B cell (primary cell): ENCODE measurements at regions not wholly inside any gene's neighbourhood (a gene's known extent, or its start where the extent isn't known, plus 50 kb on each side); places are given as distances from the start of the nearest gene placed in this dataset.

ENCODE experiments used
- ATAC-seq: fragments of 200-7000 bp; cut with Tn5 transposase; one replicate; pipeline ENCODE4 v1.10.0; 2021; ENCODE audit warnings: low read depth, mild to moderate bottlenecking, moderate number of reproducible peaks, moderate library complexity
- CTCF ChIA-PET: fragments of 350-600 bp; sonication (Branson Sonifier 250); formaldehyde crosslinking; loops from one replicate; lab custom pipeline; 2021; ENCODE audit warnings: antibody characterized with exemption, inconsistent platforms; lab: Charles Lee
- POLR2A ChIA-PET: fragments of 350-600 bp; sonication (Branson Sonifier 250); formaldehyde crosslinking; loops from one replicate; lab custom pipeline; 2021; ENCODE audit warnings: antibody characterized with exemption; lab: Charles Lee
- DNase-seq: peaks from one replicate; pipeline ENCODE4 v3.0.0; 2013
- H2AFZ ChIP-seq: 2 replicates; pipeline ENCODE4 v1.6.1; 2012; ENCODE audit warnings: mild to moderate bottlenecking, low read depth, low read length; ENCODE audit not compliant: insufficient read depth, poor library complexity, severe bottlenecking
- H3K27ac ChIP-seq, 2 donors: 1 replicate in 1 of 2; 2 replicates in 1 of 2; pipeline ENCODE4 v1.5.1; 2012 to 2013; ENCODE audit warnings: low read length in 2 of 2, mild to moderate bottlenecking in 2 of 2, moderate library complexity in 1 of 2
- H3K27me3 ChIP-seq, 4 experiments: fragments of 200-600 bp in 1 of 4; sonication (generic) in 1 of 4; replicated peaks in 1 of 4; 1 replicate in 2 of 4; 2 replicates in 2 of 4; pipeline versions ENCODE4 v1.6.1 to v1.7.0; 2013 to 2016; ENCODE audit warnings: low read length in 3 of 4, mild to moderate bottlenecking in 2 of 4, mixed read lengths in 1 of 4, moderate library complexity in 1 of 4; ENCODE audit not compliant: insufficient read depth in 4 of 4, control insufficient read depth in 3 of 4; ENCODE audit errors: control extremely low read depth in 1 of 4
- H3K36me3 ChIP-seq, 2 experiments: replicated peaks in 1 of 2; 1 replicate in 1 of 2; 2 replicates in 1 of 2; pipeline versions ENCODE4 v1.6.1 to v1.7.1; 2013; ENCODE audit warnings: low read length in 1 of 2; ENCODE audit not compliant: insufficient read depth in 2 of 2, control insufficient read depth in 1 of 2; ENCODE audit errors: control extremely low read depth in 1 of 2, extremely low read depth in 1 of 2
- H3K4me1 ChIP-seq, 2 donors: fragments of 200-600 bp in 1 of 2; sonication (generic) in 1 of 2; 1 replicate in 1 of 2; 2 replicates in 1 of 2; pipeline versions ENCODE4 v1.5.1 to v1.6.1; 2013 to 2017; ENCODE audit warnings: low read length in 2 of 2; ENCODE audit not compliant: control insufficient read depth in 2 of 2, insufficient read depth in 2 of 2
- H3K4me2 ChIP-seq: replicated peaks from 2 replicates; pipeline ENCODE3; 2012; ENCODE audit warnings: mild to moderate bottlenecking, low read depth, low read length; ENCODE audit not compliant: poor library complexity, severe bottlenecking
- H3K4me3 ChIP-seq, 5 experiments: fragments of 200-600 bp in 1 of 5; sonication (generic) in 1 of 5; 1 replicate in 3 of 5; 2 replicates in 2 of 5; pipeline versions ENCODE4 v1.5.1 to v1.7.0; 2011 to 2016; ENCODE audit warnings: low read length in 4 of 5, mild to moderate bottlenecking in 4 of 5, low read depth in 2 of 5, control low read depth in 1 of 5, moderate library complexity in 1 of 5; ENCODE audit not compliant: insufficient read depth in 1 of 5; ENCODE audit errors: control extremely low read depth in 1 of 5, extremely low read depth in 1 of 5
- H3K79me2 ChIP-seq: fragments of 200-600 bp; sonication (generic); one replicate; pipeline ENCODE4 v1.6.0; 2016; ENCODE audit warnings: low read length; ENCODE audit not compliant: control insufficient read depth, insufficient read depth
- H3K9ac ChIP-seq: fragments of 200-600 bp; sonication (generic); 2 replicates; pipeline ENCODE4 v1.6.1; 2017; ENCODE audit warnings: mild to moderate bottlenecking, low read length, moderate library complexity
- H3K9me3 ChIP-seq, 3 donors: one replicate each; pipeline versions ENCODE4 v1.6.1 to v1.7.1; 2013; ENCODE audit warnings: low read length in 2 of 3; ENCODE audit not compliant: control insufficient read depth in 2 of 3, insufficient read depth in 1 of 3; ENCODE audit errors: control extremely low read depth in 1 of 3
- H4K20me1 ChIP-seq: 2 replicates; pipeline ENCODE4 v1.6.0; 2012; ENCODE audit warnings: mild to moderate bottlenecking, low read length; ENCODE audit not compliant: insufficient read depth, control insufficient read depth, poor library complexity, severe bottlenecking
- H3K27ac Mint-ChIP-seq: one replicate; pipeline ENCODE4 v1.8.0; 2021; ENCODE audit warnings: mixed read lengths
- H3K27me3 Mint-ChIP-seq: one replicate; pipeline ENCODE4 v1.8.0; 2021; ENCODE audit warnings: mixed read lengths
- H3K4me1 Mint-ChIP-seq: one replicate; pipeline ENCODE4 v1.8.0; 2021; ENCODE audit warnings: mixed read lengths
- H3K4me3 Mint-ChIP-seq: one replicate; pipeline ENCODE4 v1.8.0; 2021; ENCODE audit warnings: mixed read lengths
- H3K9me3 Mint-ChIP-seq: one replicate; pipeline ENCODE4 v1.8.0; 2022; ENCODE audit warnings: mixed read lengths; ENCODE audit not compliant: insufficient read depth
- EZH2 ChIP-seq: IDR thresholded peaks from 2 replicates; pipeline ENCODE4 v1.6.1; 2012; ENCODE audit warnings: borderline replicate concordance, low read depth, mild to moderate bottlenecking, moderate library complexity, low read length; ENCODE audit not compliant: insufficient read depth, poor library complexity, severe bottlenecking
- WGBS: methylation state at CpG from one replicate; pipeline ENCODE4 v1.1.5; 2013; ENCODE audit warnings: missing lambda C conversion rate; ENCODE audit not compliant: insufficient coverage; 5-methylcytosine and 5-hydroxymethylcytosine counted together
- intact Hi-C: fragments of 100-400 bp; cut with micrococcal nuclease; formaldehyde crosslinking; loops from one replicate; pipeline ENCODE4 v1.10.0; 2022
- TF ChIP-seq, protein P1 (sequence below): fragments of 200-600 bp; IDR thresholded peaks from one replicate; pipeline ENCODE4 v1.8.0; 2022; ENCODE audit warnings: antibody characterized with exemption, mild to moderate bottlenecking

DNA sequence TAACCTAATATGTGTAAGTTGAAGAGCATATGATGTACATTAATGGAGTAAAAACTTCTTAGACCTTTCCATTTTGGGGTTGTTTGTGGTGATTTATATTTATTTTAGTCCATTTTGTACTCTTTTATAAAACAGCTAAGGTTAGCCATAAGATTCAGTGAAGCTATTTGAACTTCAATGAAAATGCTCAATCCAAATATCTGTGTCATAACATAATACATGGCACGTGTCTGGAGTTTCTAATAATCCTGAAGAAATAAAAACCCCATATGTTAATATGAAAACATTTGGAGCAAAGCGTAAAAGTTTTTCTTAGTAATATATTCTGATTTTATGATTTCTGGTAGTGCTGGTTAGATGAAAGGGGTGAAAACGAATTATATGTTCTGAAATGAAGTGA is 1729.7 kb downstream of the PCDH9 start:
- Mint-ChIP-seq H3K27ac (no peak overlapping the region), H3K27me3 (no peaks in the 10 kb centered on the region), H3K4me3 (no peak overlapping the region), H3K9me3 (no peaks in the 10 kb centered on the region), H3K4me1 (no peaks in the 10 kb centered on the region)
- CTCF ChIA-PET, result no interaction called here
- Histone ChIP-seq H3K9me3 (peaks cover 0 to 1% (median 0%) of the 10 kb centered on the region in 3 donors), H3K79me2 (no peaks in the 10 kb centered on the region), H3K9ac (no peak overlapping the region), H2AFZ (no peak overlapping the region), H3K27me3 (no peaks in the 10 kb centered on the region), H3K4me1 (no peaks in the 10 kb centered on the region), H3K27ac (no peak overlapping the region), H3K4me3 (no peak overlapping the region), H4K20me1 (no peaks in the 10 kb centered on the region), H3K4me2 (no peak overlapping the region), H3K36me3 (no peaks in the 10 kb centered on the region)
- intact Hi-C loops, result no loop called here
- POLR2A ChIA-PET, result no interaction called here
- no peak for ATAC-seq
- no CpG with 5 or more reads among the region's 3 CpGs for WGBS
- TF ChIP-seq, protein P1, sequence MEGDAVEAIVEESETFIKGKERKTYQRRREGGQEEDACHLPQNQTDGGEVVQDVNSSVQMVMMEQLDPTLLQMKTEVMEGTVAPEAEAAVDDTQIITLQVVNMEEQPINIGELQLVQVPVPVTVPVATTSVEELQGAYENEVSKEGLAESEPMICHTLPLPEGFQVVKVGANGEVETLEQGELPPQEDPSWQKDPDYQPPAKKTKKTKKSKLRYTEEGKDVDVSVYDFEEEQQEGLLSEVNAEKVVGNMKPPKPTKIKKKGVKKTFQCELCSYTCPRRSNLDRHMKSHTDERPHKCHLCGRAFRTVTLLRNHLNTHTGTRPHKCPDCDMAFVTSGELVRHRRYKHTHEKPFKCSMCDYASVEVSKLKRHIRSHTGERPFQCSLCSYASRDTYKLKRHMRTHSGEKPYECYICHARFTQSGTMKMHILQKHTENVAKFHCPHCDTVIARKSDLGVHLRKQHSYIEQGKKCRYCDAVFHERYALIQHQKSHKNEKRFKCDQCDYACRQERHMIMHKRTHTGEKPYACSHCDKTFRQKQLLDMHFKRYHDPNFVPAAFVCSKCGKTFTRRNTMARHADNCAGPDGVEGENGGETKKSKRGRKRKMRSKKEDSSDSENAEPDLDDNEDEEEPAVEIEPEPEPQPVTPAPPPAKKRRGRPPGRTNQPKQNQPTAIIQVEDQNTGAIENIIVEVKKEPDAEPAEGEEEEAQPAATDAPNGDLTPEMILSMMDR, result no peak
- TF ChIP-seq EZH2, result no peak
- no peak for DNase-seq

DNA sequence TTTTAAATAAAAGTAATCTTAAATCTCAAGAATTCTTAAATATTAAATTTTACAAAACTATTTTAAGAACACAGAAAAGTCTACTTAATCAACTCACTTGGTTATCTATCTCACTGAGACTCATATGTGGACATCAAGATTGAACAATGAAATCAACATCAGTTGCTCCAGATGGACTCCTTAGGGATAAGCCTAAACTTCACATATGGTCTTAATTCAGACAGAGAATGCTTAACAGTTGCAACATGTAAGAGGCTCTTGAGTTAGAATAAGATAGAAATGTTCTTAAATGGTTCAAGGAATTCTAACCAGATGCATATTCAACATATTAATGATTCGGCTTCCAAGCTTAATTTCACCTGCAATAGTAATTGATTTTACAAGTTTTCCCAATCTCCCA is 1730.9 kb downstream of the PCDH9 start:
- no peak for DNase-seq
- Histone ChIP-seq H3K27me3 (no peaks in the 10 kb centered on the region), H4K20me1 (no peaks in the 10 kb centered on the region), H3K4me2 (no peak overlapping the region), H3K9ac (no peak overlapping the region), H3K27ac (no peak overlapping the region), H3K36me3 (no peaks in the 10 kb centered on the region), H3K4me3 (no peak overlapping the region), H3K4me1 (no peaks in the 10 kb centered on the region), H3K9me3 (peaks cover 0 to 1% (median 0%) of the 10 kb centered on the region in 3 donors), H2AFZ (no peak overlapping the region), H3K79me2 (no peaks in the 10 kb centered on the region)
- H3K4me1 Mint-ChIP-seq, result no peaks in the 10 kb centered on the region
- H3K9me3 Mint-ChIP-seq, result no peaks in the 10 kb centered on the region
- no peak overlapping the region for H3K27ac Mint-ChIP-seq
- no peak overlapping the region for H3K4me3 Mint-ChIP-seq
- no CpG with 5 or more reads among the region's 1 CpG for WGBS
- ChIA-PET POLR2A (no interaction called here), CTCF (no interaction called here)
- ATAC-seq, result no peak
- TF ChIP-seq, protein P1, result no peak
- no peak for TF ChIP-seq EZH2
- intact Hi-C loops, result no loop called here
- no peaks in the 10 kb centered on the region for H3K27me3 Mint-ChIP-seq
